HS-27A (cell line): ENCODE measurements at regions not wholly inside any gene's neighbourhood (a gene's known extent, or its start where the extent isn't known, plus 50 kb on each side); places are given as distances from the start of the nearest gene placed in this dataset.
"Not testable (repeated sequence)": the region's sequence is repeated elsewhere in the genome, so short reads cannot be mapped to it uniquely, and the experiment has no call there.

Experiments
- DNase-seq: peaks from one replicate; pipeline ENCODE4 v3.0.0-alpha.2; 2012; ENCODE audit warnings: low read depth, missing footprints

- DNase-seq: no peak
Observed at GRCh38 chr13:89352384-89352783, 1681.2 kb downstream of the SLITRK5 start.

- DNase-seq: no peak
Observed at GRCh38 chr13:89361909-89362308, 1690.7 kb downstream of the SLITRK5 start.

- no peak for DNase-seq
Observed at GRCh38 chr13:89363144-89363543, 1692.0 kb downstream of the SLITRK5 start.

GRCh38 chr13:89372193-89372592, 1701.0 kb downstream of the SLITRK5 start:
- no peak for DNase-seq

GRCh38 chr13:89375839-89376238, 1704.7 kb downstream of the SLITRK5 start:
- DNase-seq: no peak

- DNase-seq: no peak
Observed at GRCh38 chr13:89380101-89380500, 1708.9 kb downstream of the SLITRK5 start.

- DNase-seq: no peak
Observed at GRCh38 chr13:89382981-89383380, 1711.8 kb downstream of the SLITRK5 start.

GRCh38 chr13:89383891-89384290, 1712.7 kb downstream of the SLITRK5 start:
- DNase-seq: no peak

GRCh38 chr13:89393758-89394304, 1722.7 kb downstream of the SLITRK5 start:
- no peak for DNase-seq

- no peak for DNase-seq
Observed at GRCh38 chr13:89401264-89401675, 1730.1 kb downstream of the SLITRK5 start.

GRCh38 chr13:89402211-89402610, 1731.0 kb downstream of the SLITRK5 start:
- no peak for DNase-seq

GRCh38 chr13:89406096-89406495, 1734.9 kb downstream of the SLITRK5 start:
- not testable (repeated sequence) for DNase-seq

GRCh38 chr13:89407357-89407756, 1736.2 kb downstream of the SLITRK5 start:
- DNase-seq: no peak

GRCh38 chr13:89432997-89433396, 1761.8 kb downstream of the SLITRK5 start:
- no peak for DNase-seq

- DNase-seq: not testable (repeated sequence)
Observed at GRCh38 chr13:89434624-89435023, 1763.5 kb downstream of the SLITRK5 start.

GRCh38 chr13:89454681-89455080, 1783.5 kb downstream of the SLITRK5 start:
- no peak for DNase-seq

GRCh38 chr13:89455225-89455624, 1784.1 kb downstream of the SLITRK5 start:
- no peak for DNase-seq

- DNase-seq: no peak
Observed at GRCh38 chr13:89455741-89456140, 1784.6 kb downstream of the SLITRK5 start.

- DNase-seq: peak; percentile 55
Observed at GRCh38 chr13:89457977-89458376, 1786.8 kb downstream of the SLITRK5 start.

- DNase-seq: no peak
Observed at GRCh38 chr13:89458456-89458855, 1787.3 kb downstream of the SLITRK5 start.

- not testable (repeated sequence) for DNase-seq
Observed at GRCh38 chr13:89460895-89461294, 1789.7 kb downstream of the SLITRK5 start.

GRCh38 chr13:89465366-89465765, 1794.2 kb downstream of the SLITRK5 start:
- DNase-seq: no peak

GRCh38 chr13:89468081-89468480, 1796.9 kb downstream of the SLITRK5 start:
- DNase-seq: no peak

- no peak for DNase-seq
Observed at GRCh38 chr13:89470901-89471300, 1799.7 kb downstream of the SLITRK5 start.

- DNase-seq: no peak
Observed at GRCh38 chr13:89474432-89474831, 1803.3 kb downstream of the SLITRK5 start.
